WTC11 (cell line): ENCODE measurements at regions not wholly inside any gene's neighbourhood (a gene's known extent, or its start where the extent isn't known, plus 50 kb on each side); places are given as distances from the start of the nearest gene placed in this dataset.

Experiments used
- ARID4B ChIP-seq: sonication (generic); formaldehyde crosslinking; IDR thresholded peaks from 2 replicates; pipeline ENCODE4 v1.8.0; 2023; ENCODE audit warnings: missing genetic modification reagents, mild to moderate bottlenecking, borderline replicate concordance
- ATF3 ChIP-seq: sonication (generic); formaldehyde crosslinking; conservative IDR thresholded peaks from 2 replicates; pipeline ENCODE4 v1.8.1; 2022; ENCODE audit warnings: mild to moderate bottlenecking, missing genetic modification reagents
- CTCF ChIP-seq: fragments of 200-600 bp; IDR thresholded peaks from 2 replicates; pipeline ENCODE4 v1.8.0; 2022; ENCODE audit warnings: antibody characterized with exemption
- E2F1 ChIP-seq: sonication (generic); formaldehyde crosslinking; IDR thresholded peaks from 2 replicates; pipeline ENCODE4 v1.8.0; 2022; ENCODE audit warnings: mild to moderate bottlenecking, missing genetic modification reagents
- MLX ChIP-seq: sonication (generic); formaldehyde crosslinking; IDR thresholded peaks from 2 replicates; pipeline ENCODE4 v1.8.1; 2023; ENCODE audit warnings: mild to moderate bottlenecking, missing genetic modification reagents, moderate library complexity
- MYBL2 ChIP-seq: sonication (generic); formaldehyde crosslinking; IDR thresholded peaks from 2 replicates; pipeline ENCODE4 v1.8.1; 2023; ENCODE audit warnings: mild to moderate bottlenecking, moderate library complexity, missing genetic modification reagents
- ZNF512 ChIP-seq: sonication (generic); formaldehyde crosslinking; IDR thresholded peaks from 2 replicates; pipeline ENCODE4 v1.8.1; 2022; ENCODE audit warnings: missing genetic modification reagents, borderline replicate concordance

GRCh38 chr16:51869176-51869575 is 677.8 kb downstream of the TOX3 start:
- TF ChIP-seq ARID4B (CRISPR knock-in tag) (no peak), ZNF512 (CRISPR knock-in tag) (no peak), E2F1 (no peak), CTCF (no peak), ATF3 (CRISPR knock-in tag) (no peak), MLX (no peak), MYBL2 (no peak)
